AG04449 (cell line): ENCODE measurements at regions not wholly inside any gene's neighbourhood (a gene's known extent, or its start where the extent isn't known, plus 50 kb on each side); places are given as distances from the start of the nearest gene placed in this dataset.

Experiments
- CTCF ChIA-PET: fragments of 350-600 bp; formaldehyde crosslinking; extraction: SDS; loops from one replicate; lab custom pipeline; 2021; ENCODE audit warnings: antibody characterized with exemption; lab: Yijun Ruan, JAX
- POLR2A ChIA-PET: fragments of 400-600, 350-600 bp; formaldehyde crosslinking; extraction: SDS; loops from one replicate; lab custom pipeline; 2020; ENCODE audit warnings: antibody characterized with exemption, inconsistent platforms; lab: Yijun Ruan, JAX
- DNase-seq: peaks from one replicate; pipeline ENCODE4 v3.0.0-alpha.2; 2010; ENCODE audit warnings: low read depth, low spot score
- H3K4me3 ChIP-seq: 2 replicates; pipeline ENCODE4 v1.5.1; 2011; ENCODE audit warnings: low read depth, mild to moderate bottlenecking, control low read depth, low read length
- CTCF ChIP-seq: IDR thresholded peaks from one replicate; pipeline ENCODE4 v1.5.1; 2011; ENCODE audit warnings: mild to moderate bottlenecking, moderate library complexity, low read length, control low read depth, inconsistent platforms; ENCODE audit not compliant: insufficient read depth; ENCODE audit errors: missing control alignments

DNA sequence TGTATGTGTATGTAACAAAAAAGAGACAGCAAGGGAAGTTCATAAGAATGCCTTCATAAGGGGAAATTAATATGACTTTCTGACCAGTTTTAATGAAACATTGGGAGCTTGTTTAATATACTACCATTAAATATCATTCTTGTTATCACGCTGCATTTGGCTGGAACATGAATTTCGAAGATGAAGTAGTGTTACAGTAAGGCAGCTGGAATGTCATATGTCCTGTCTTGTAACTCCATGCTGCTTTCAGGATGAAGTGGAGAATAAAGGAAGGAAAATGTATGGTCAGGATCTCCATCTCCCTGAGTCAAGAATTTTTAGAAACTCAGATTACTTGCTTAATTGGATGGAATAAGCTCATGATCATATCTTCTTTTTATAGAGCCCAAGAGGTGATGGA is 61.5 kb upstream of the DMAC1 start:
- ChIA-PET POLR2A (no interaction called here), CTCF (no interaction called here)
- no peak for TF ChIP-seq CTCF
- DNase-seq, result no peak
- H3K4me3 ChIP-seq, result no peak overlapping the region

DNA sequence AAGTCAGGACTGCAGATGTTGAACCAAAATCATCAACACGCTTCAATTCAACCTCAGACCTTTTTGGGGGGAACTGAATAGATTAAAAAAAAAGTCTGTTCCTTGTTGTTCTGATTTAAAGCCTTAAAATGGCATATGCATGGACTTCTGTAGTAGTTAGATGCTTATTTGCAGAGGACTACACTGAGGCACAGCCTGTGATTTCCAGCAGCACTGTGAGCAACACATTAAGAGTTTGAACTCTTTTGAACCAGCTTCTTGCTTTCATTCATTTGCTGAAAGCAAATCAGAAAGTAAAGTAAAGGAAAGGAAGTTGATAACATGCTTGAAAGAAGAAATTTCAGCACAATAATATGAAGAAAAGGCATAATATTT is 60.7 kb upstream of the DMAC1 start:
- no peak for TF ChIP-seq CTCF
- CTCF ChIA-PET, result no interaction called here
- no peak for DNase-seq
- no peak overlapping the region for H3K4me3 ChIP-seq
- POLR2A ChIA-PET, result no interaction called here

GRCh38 chr9:7859701-7860334 is 60.2 kb upstream of the DMAC1 start:
- H3K4me3 ChIP-seq, result no peak overlapping the region
- TF ChIP-seq CTCF, result no peak
- no peak for DNase-seq
- ChIA-PET POLR2A (no interaction called here), CTCF (no interaction called here)

GRCh38 chr9:7858166-7858565 is 58.6 kb upstream of the DMAC1 start:
- POLR2A ChIA-PET, result no interaction called here
- H3K4me3 ChIP-seq, result no peak overlapping the region
- DNase-seq, result no peak
- TF ChIP-seq CTCF, result no peak
- CTCF ChIA-PET, result no interaction called here

DNA sequence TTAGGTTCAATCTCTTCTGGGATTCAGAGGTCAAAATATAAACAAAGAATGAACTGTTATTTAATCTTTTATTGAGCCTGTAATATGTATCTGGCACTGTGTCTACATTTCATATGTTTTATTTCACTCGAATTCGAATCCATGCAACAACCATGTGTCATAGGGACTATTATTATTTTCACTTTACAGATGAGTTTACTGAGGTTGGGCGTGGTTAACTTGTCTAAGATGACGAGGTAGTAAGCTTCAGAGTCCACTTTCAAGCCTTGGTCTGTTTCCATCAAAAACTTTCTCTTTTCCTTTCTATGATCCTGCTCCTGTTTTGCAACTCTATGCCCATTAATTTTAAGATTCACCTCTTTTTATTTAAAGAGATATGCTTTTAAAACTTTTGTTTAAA is 55.2 kb upstream of the DMAC1 start:
- CTCF ChIA-PET, result no interaction called here
- TF ChIP-seq CTCF, result no peak

More for the DNA sequence above, 55.2 kb upstream of the DMAC1 start:
- no peak for DNase-seq
- no peak overlapping the region for H3K4me3 ChIP-seq
- POLR2A ChIA-PET, result no interaction called here
